ENCODE measurements at regions not wholly inside any gene's neighbourhood (a gene's known extent, or its start where the extent isn't known, plus 50 kb on each side); places are given as distances from the start of the nearest gene placed in this dataset.

DNA sequence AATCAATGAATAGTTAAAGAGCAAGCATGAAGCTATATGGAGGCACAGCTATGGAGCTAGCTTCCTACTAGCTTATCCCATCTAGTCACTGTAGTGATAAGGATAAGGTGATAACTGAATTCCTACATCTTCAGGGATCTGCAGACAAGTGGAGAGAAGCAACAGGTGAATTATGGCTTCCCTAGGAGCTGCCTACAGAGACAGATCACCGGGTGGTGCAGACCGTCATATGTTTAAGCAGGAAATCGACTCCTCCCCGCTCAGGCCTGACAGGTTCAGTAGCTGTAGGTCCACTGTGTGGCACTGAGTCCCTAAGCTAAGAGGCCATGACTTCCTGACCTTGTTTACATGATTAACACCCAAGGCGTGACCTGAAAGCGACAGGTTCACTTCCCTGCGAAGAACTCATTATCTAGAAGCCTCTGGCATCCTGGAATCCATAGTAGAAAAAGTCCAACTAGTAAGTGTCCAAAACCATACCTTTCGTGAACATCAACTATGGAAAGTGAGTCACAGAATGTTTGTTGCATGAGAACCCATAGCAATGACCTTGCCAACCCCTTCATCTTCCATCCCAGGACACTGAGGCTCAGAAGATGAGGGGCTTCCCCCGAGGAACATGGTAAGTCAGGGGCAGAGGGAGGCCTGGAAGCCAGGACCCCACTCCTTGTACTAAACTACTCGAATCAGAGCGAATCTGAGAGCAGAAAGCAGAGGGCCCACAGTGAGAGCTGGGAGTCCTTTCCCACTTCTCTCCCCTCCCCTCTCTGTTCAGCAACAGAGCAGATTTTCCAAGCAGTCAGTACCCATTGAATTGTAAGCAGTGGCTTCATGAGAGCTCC lies 75.4 kb upstream of the CCND2 start:
- Histone ChIP-seq H3K36me3 (ENCODE audit: insufficient read depth) (no peaks in the 10 kb centered on the region), H3K4me3 (IDR thresholded peaks at IDR 0.05; ENCODE audit: insufficient read depth, low read depth, low read length) (no peak overlapping the region), H3K4me1 (ENCODE audit: low read depth, poor library complexity, severe bottlenecking) (no peaks in the 10 kb centered on the region), H3K27me3 (ENCODE audit: insufficient read depth, low read depth) (no peaks in the 10 kb centered on the region), H3K4me2 (no peak overlapping the region), H3K9ac (no peak overlapping the region), H4K20me1 (ENCODE audit: insufficient read depth) (no peaks in the 10 kb centered on the region), H2AFZ (ENCODE audit: low read depth) (no peak overlapping the region), H3K79me2 (ENCODE audit: insufficient read depth, low read depth) (no peaks in the 10 kb centered on the region), H3K27ac (no peak overlapping the region)
- TF ChIP-seq, protein P1, sequence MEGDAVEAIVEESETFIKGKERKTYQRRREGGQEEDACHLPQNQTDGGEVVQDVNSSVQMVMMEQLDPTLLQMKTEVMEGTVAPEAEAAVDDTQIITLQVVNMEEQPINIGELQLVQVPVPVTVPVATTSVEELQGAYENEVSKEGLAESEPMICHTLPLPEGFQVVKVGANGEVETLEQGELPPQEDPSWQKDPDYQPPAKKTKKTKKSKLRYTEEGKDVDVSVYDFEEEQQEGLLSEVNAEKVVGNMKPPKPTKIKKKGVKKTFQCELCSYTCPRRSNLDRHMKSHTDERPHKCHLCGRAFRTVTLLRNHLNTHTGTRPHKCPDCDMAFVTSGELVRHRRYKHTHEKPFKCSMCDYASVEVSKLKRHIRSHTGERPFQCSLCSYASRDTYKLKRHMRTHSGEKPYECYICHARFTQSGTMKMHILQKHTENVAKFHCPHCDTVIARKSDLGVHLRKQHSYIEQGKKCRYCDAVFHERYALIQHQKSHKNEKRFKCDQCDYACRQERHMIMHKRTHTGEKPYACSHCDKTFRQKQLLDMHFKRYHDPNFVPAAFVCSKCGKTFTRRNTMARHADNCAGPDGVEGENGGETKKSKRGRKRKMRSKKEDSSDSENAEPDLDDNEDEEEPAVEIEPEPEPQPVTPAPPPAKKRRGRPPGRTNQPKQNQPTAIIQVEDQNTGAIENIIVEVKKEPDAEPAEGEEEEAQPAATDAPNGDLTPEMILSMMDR (conservative IDR thresholded peaks at IDR 0.05; ENCODE audit: low read depth, low read length), result no peak

DNA sequence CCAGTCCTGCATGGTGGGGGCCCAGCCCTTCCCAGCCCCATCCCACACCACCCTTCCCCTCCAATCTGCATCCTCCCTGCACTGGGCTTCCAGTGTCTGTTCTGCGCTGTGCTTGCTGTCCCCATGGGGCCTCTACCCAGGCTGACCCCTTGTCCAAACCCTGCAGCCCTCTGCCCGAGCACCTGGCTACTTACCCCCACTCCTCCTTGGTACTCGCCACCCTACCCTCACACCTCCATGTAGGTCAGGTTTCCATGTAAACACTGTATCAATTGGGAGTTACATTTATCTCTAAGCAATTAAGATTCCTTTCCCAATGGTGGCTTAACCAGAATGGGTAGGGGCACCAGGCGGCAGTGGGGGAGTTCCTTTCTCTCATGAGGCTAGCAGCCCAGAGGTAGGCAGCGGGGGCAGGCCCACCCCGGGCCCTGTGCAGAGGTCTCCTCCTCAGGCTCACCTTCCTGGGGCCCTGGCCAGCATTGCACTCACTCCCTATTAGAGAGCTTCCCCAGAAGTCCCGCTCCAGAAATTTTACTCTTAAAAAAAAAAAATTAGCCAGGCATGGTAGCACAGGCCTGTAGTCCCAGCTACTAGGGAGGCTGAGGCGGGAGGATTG lies 76.6 kb upstream of the CCND2 start:
- no peak overlapping the region for H2AFZ ChIP-seq (ENCODE audit: low read depth)
- H3K27me3 ChIP-seq (ENCODE audit: insufficient read depth, low read depth), result no peaks in the 10 kb centered on the region
- no peaks in the 10 kb centered on the region for H3K79me2 ChIP-seq (ENCODE audit: insufficient read depth, low read depth)
- no peak overlapping the region for H3K4me3 ChIP-seq (IDR thresholded peaks at IDR 0.05; ENCODE audit: insufficient read depth, low read depth, low read length)
- no peak overlapping the region for H3K27ac ChIP-seq
- no peaks in the 10 kb centered on the region for H3K36me3 ChIP-seq (ENCODE audit: insufficient read depth)
- H4K20me1 ChIP-seq (ENCODE audit: insufficient read depth), result no peaks in the 10 kb centered on the region
- TF ChIP-seq, protein P1 (conservative IDR thresholded peaks at IDR 0.05; ENCODE audit: low read depth, low read length), result no peak
- no peaks in the 10 kb centered on the region for H3K4me1 ChIP-seq (ENCODE audit: low read depth, poor library complexity, severe bottlenecking)
- no peak overlapping the region for H3K4me2 ChIP-seq
- H3K9ac ChIP-seq, result no peak overlapping the region

DNA sequence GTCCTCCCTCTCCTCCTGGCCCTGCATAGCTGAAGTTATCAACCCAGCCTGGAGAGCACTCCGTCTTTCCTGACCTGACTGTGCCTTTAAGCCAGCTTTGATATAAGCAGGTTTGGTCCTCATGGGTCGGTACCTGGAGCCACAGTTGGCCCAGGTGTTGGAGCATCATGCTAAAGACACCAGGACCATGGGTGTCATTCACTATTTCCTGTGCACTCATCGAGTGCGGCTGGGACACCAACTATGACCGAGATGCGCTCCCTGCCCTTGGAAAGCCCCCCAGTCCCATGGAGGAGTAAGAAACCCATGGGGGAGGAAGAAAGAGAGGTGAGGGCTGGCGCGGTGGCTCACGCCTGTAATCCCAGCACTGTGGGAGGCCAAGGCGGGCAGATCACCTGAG lies 78.9 kb upstream of the CCND2 start:
- Histone ChIP-seq H3K36me3 (ENCODE audit: insufficient read depth) (no peaks in the 10 kb centered on the region), H3K4me2 (no peak overlapping the region), H2AFZ (ENCODE audit: low read depth) (no peak overlapping the region), H3K9ac (no peak overlapping the region), H3K4me1 (ENCODE audit: low read depth, poor library complexity, severe bottlenecking) (peaks cover 3% of the 10 kb centered on the region), H3K79me2 (ENCODE audit: insufficient read depth, low read depth) (no peaks in the 10 kb centered on the region), H3K27ac (no peak overlapping the region), H4K20me1 (ENCODE audit: insufficient read depth) (no peaks in the 10 kb centered on the region), H3K27me3 (ENCODE audit: insufficient read depth, low read depth) (no peaks in the 10 kb centered on the region), H3K4me3 (IDR thresholded peaks at IDR 0.05; ENCODE audit: insufficient read depth, low read depth, low read length) (no peak overlapping the region)
- TF ChIP-seq, protein P1 (conservative IDR thresholded peaks at IDR 0.05; ENCODE audit: low read depth, low read length), result no peak

DNA sequence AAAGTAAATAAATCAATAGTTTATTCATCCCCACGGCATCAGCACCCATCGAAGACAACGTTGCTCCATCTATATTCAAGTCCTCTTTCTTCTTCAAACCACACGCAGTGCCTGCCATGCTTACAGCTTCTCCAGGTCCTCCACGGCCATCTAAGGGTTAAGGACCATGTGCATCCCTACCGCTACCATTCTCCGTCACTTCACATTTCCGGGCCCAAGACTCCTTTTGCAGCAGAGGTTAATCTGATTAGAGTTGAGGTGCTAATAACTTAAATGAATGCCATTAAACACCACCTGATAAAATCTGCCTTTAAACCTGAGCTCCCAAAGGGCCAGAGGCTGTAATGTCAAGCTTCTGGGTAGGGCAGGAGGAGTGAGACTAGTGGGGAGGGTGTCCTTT lies 79.7 kb upstream of the CCND2 start:
- Histone ChIP-seq H3K4me1 (ENCODE audit: low read depth, poor library complexity, severe bottlenecking) (peaks cover 3% of the 10 kb centered on the region), H3K9ac (no peak overlapping the region), H3K4me3 (IDR thresholded peaks at IDR 0.05; ENCODE audit: insufficient read depth, low read depth, low read length) (no peak overlapping the region), H3K79me2 (ENCODE audit: insufficient read depth, low read depth) (no peaks in the 10 kb centered on the region), H2AFZ (ENCODE audit: low read depth) (no peak overlapping the region), H3K27ac (no peak overlapping the region), H3K36me3 (ENCODE audit: insufficient read depth) (no peaks in the 10 kb centered on the region), H3K4me2 (no peak overlapping the region), H4K20me1 (ENCODE audit: insufficient read depth) (no peaks in the 10 kb centered on the region), H3K27me3 (ENCODE audit: insufficient read depth, low read depth) (no peaks in the 10 kb centered on the region)
- TF ChIP-seq, protein P1 (conservative IDR thresholded peaks at IDR 0.05; ENCODE audit: low read depth, low read length), result no peak

Measured in KMS-11 (cell line).